NT2/D1 (cell line): ENCODE measurements at regions not wholly inside any gene's neighbourhood (a gene's known extent, or its start where the extent isn't known, plus 50 kb on each side); places are given as distances from the start of the nearest gene placed in this dataset.

Experiments used
- YY1 ChIP-seq: IDR thresholded peaks from 2 replicates; pipeline ENCODE4 v1.6.1; 2011; ENCODE audit not compliant: insufficient read length, insufficient read depth
- ZNF274 ChIP-seq: IDR thresholded peaks from 2 replicates; pipeline ENCODE4 v1.6.1; 2011; ENCODE audit warnings: mild to moderate bottlenecking, low read depth, low read length

- TF ChIP-seq ZNF274, result no peak
- no peak for TF ChIP-seq YY1
Observed at GRCh38 chr10:23892296-23892695, 316.6 kb upstream of the KIAA1217 start.
